BLaER1 treated with 17β-estradiol and CSF1 and Interleukin-3, amounts not matched to agents 10 nM and 100 nM (cell line): ENCODE measurements at regions not wholly inside any gene's neighbourhood (a gene's known extent, or its start where the extent isn't known, plus 50 kb on each side); places are given as distances from the start of the nearest gene placed in this dataset.
"Not testable (repeated sequence)": the region's sequence is repeated elsewhere in the genome, so short reads cannot be mapped to it uniquely, and the experiment has no call there.

Experiments used
- H3K27ac ChIP-seq, 11 experiments: shearing (Covaris generic); formaldehyde crosslinking; 2 replicates each; pipeline ENCODE4 v1.8.1; 2022
- H3K27me3 ChIP-seq, 11 experiments: shearing (Covaris generic); formaldehyde crosslinking; 2 replicates each; pipeline ENCODE4 v1.8.1; 2022
- H3K36me3 ChIP-seq, 11 experiments: shearing (Covaris generic); formaldehyde crosslinking; 2 replicates each; pipeline ENCODE4 v1.8.1; 2022
- H3K4me1 ChIP-seq, 10 experiments: shearing (Covaris generic); formaldehyde crosslinking; 2 replicates each; pipeline ENCODE4 v1.8.1; 2022
- H3K4me2 ChIP-seq, 11 experiments: shearing (Covaris generic); formaldehyde crosslinking; 2 replicates each; pipeline ENCODE4 v1.8.1; 2022
- H3K4me3 ChIP-seq, 10 experiments: shearing (Covaris generic); formaldehyde crosslinking; 2 replicates each; pipeline ENCODE4 v1.8.1; 2022
- H3K9ac ChIP-seq, 11 experiments: shearing (Covaris generic); formaldehyde crosslinking; 2 replicates each; pipeline ENCODE4 v1.8.1; 2022
- H3K9me3 ChIP-seq, 11 experiments: shearing (Covaris generic); formaldehyde crosslinking; replicated peaks in 1 of 11; 2 replicates each; pipeline ENCODE4 v1.8.1; 2022
- H4K20me1 ChIP-seq, 11 experiments: shearing (Covaris generic); formaldehyde crosslinking; 2 replicates each; pipeline ENCODE4 v1.8.1; 2022
- Cebpa-rat ChIP-seq, 11 experiments: shearing (Covaris generic); IDR thresholded peaks; 2 replicates each; pipeline ENCODE4 v1.8.1; 2022

- Histone ChIP-seq H4K20me1 (no peaks in the 10 kb centered on the region), H3K9me3 (no peaks in the 10 kb centered on the region), H3K4me2 (no peak overlapping the region), H3K27me3 (no peaks in the 10 kb centered on the region), H3K9ac (no peak overlapping the region), H3K36me3 (no peaks in the 10 kb centered on the region), H3K4me1 (no peaks in the 10 kb centered on the region; a peak in 1 of 20 replicates), H3K27ac (no peak overlapping the region), H3K4me3 (no peak overlapping the region)
- TF ChIP-seq Cebpa-rat (IDR thresholded peaks at IDR 0.05) = no peak
These were observed 53.2 kb upstream of the TMEM254 start for GRCh38 chr10:80025281-80025680.

- H4K20me1 ChIP-seq, H3K4me2 ChIP-seq, H3K27ac ChIP-seq, H3K4me3 ChIP-seq, H3K36me3 ChIP-seq, H3K4me1 ChIP-seq, H3K9me3 ChIP-seq, H3K27me3 ChIP-seq, H3K9ac ChIP-seq: not testable (repeated sequence)
These were observed 56.0 kb upstream of the TMEM254 start for GRCh38 chr10:80022408-80023001.

GRCh38 chr10:80018406-80018984 is 60.0 kb upstream of the TMEM254 start:
- H3K4me2 ChIP-seq, H3K27ac ChIP-seq, H3K9me3 ChIP-seq, H4K20me1 ChIP-seq, H3K4me1 ChIP-seq, H3K9ac ChIP-seq, H3K36me3 ChIP-seq, H3K27me3 ChIP-seq, H3K4me3 ChIP-seq: not testable (repeated sequence)

- not testable (repeated sequence) for H3K4me3 ChIP-seq, H3K9me3 ChIP-seq, H4K20me1 ChIP-seq, H3K27me3 ChIP-seq, H3K4me2 ChIP-seq, H3K27ac ChIP-seq, H3K36me3 ChIP-seq, H3K4me1 ChIP-seq, H3K9ac ChIP-seq
These were observed 61.3 kb upstream of the TMEM254 start for GRCh38 chr10:80017186-80017585.

GRCh38 chr10:80015911-80016830 is 62.3 kb upstream of the TMEM254 start:
- H3K4me1 ChIP-seq = no peaks in the 10 kb centered on the region
- no peak for TF ChIP-seq Cebpa-rat (IDR thresholded peaks at IDR 0.05)
- no peak overlapping the region for H3K9ac ChIP-seq
- H3K27ac ChIP-seq = no peak overlapping the region
- no peaks in the 10 kb centered on the region for H3K9me3 ChIP-seq
- H3K27me3 ChIP-seq = no peaks in the 10 kb centered on the region
- no peak overlapping the region for H3K4me2 ChIP-seq
- H3K36me3 ChIP-seq = no peaks in the 10 kb centered on the region
- no peaks in the 10 kb centered on the region for H4K20me1 ChIP-seq
- H3K4me3 ChIP-seq = no peak overlapping the region

- not testable (repeated sequence) for H4K20me1 ChIP-seq, H3K36me3 ChIP-seq, H3K4me2 ChIP-seq, H3K27ac ChIP-seq, H3K4me3 ChIP-seq, H3K4me1 ChIP-seq, H3K9me3 ChIP-seq, H3K9ac ChIP-seq, H3K27me3 ChIP-seq
- TF ChIP-seq Cebpa-rat (IDR thresholded peaks at IDR 0.05) = 0 out of 22 replicates have a peak, but pooled peaks of 1 of the 11 experiments have one; percentile 0
These were observed 64.2 kb upstream of the SFTPD start for GRCh38 chr10:80013139-80013538.

GRCh38 chr10:80011144-80011543 is 62.2 kb upstream of the SFTPD start:
- not testable (repeated sequence) for H3K4me2 ChIP-seq, H3K27ac ChIP-seq, H3K4me3 ChIP-seq, H3K9me3 ChIP-seq, H3K27me3 ChIP-seq, H3K9ac ChIP-seq, H3K4me1 ChIP-seq, H4K20me1 ChIP-seq, H3K36me3 ChIP-seq

GRCh38 chr10:80000541-80000940 is 51.6 kb upstream of the SFTPD start:
- TF ChIP-seq Cebpa-rat (IDR thresholded peaks at IDR 0.05) = no peak
- H3K4me3 ChIP-seq = no peak overlapping the region

More at GRCh38 chr10:80000541-80000940, 51.6 kb upstream of the SFTPD start:
- H4K20me1 ChIP-seq = no peaks in the 10 kb centered on the region
- H3K36me3 ChIP-seq = no peaks in the 10 kb centered on the region
- no peak overlapping the region for H3K4me2 ChIP-seq
- H3K27me3 ChIP-seq = no peaks in the 10 kb centered on the region
- no peaks in the 10 kb centered on the region for H3K4me1 ChIP-seq
- H3K9me3 ChIP-seq = no peaks in the 10 kb centered on the region
- H3K27ac ChIP-seq = no peak overlapping the region
- no peak overlapping the region for H3K9ac ChIP-seq
